Osteoblast (primary cell): ENCODE measurements at regions not wholly inside any gene's neighbourhood (a gene's known extent, or its start where the extent isn't known, plus 50 kb on each side); places are given as distances from the start of the nearest gene placed in this dataset.

Source experiments
- DNase-seq: peaks from one replicate; pipeline ENCODE4 v3.0.0; 2011; ENCODE audit warnings: low spot score, mixed read lengths; ENCODE audit not compliant: insufficient read length; ENCODE audit errors: missing footprints
- H2AFZ ChIP-seq: 2 replicates; pipeline ENCODE4 v1.6.0; 2011; ENCODE audit warnings: mild to moderate bottlenecking, low read length
- H3K27ac ChIP-seq: 2 replicates; pipeline ENCODE4 v1.5.1; 2011; ENCODE audit warnings: mild to moderate bottlenecking, low read depth, low read length, moderate library complexity
- H3K27me3 ChIP-seq: 2 replicates; pipeline ENCODE4 v1.6.0; 2012; ENCODE audit warnings: mild to moderate bottlenecking, control low read depth, inconsistent platforms, low read length, moderate library complexity; ENCODE audit not compliant: insufficient read depth
- H3K36me3 ChIP-seq: 2 replicates; pipeline ENCODE4 v1.5.1; 2011; ENCODE audit warnings: mild to moderate bottlenecking, low read length, control low read depth, moderate library complexity; ENCODE audit not compliant: insufficient read depth
- H3K4me1 ChIP-seq: 2 replicates; pipeline ENCODE4 v1.5.1; 2011; ENCODE audit warnings: mild to moderate bottlenecking, low read length, control low read depth, moderate library complexity; ENCODE audit not compliant: insufficient read depth
- H3K4me2 ChIP-seq: 2 replicates; pipeline ENCODE4 v1.6.0; 2011; ENCODE audit warnings: mild to moderate bottlenecking, low read length; ENCODE audit not compliant: insufficient read depth
- H3K4me3 ChIP-seq: fragments of 200-600 bp; sonication (generic); 3 replicates; pipeline ENCODE4 v1.5.1; 2012; ENCODE audit warnings: mild to moderate bottlenecking, low read length, inconsistent platforms; ENCODE audit not compliant: insufficient read depth
- H3K79me2 ChIP-seq: 2 replicates; pipeline ENCODE4 v1.6.0; 2012; ENCODE audit warnings: mild to moderate bottlenecking, low read length, control low read depth, inconsistent platforms; ENCODE audit not compliant: insufficient read depth
- H3K9me3 ChIP-seq: 2 replicates; pipeline ENCODE4 v1.5.1; 2011; ENCODE audit warnings: low read depth, low read length, control low read depth
- H4K20me1 ChIP-seq: 2 replicates; pipeline ENCODE4 v1.6.0; 2012; ENCODE audit warnings: mild to moderate bottlenecking, low read length, control low read depth; ENCODE audit not compliant: insufficient read depth
- CTCF ChIP-seq: IDR thresholded peaks from 2 replicates; pipeline ENCODE4 v1.5.1; 2011; ENCODE audit warnings: mild to moderate bottlenecking, low read depth, low read length, moderate library complexity; ENCODE audit errors: extremely low read depth

GRCh38 chr14:48936849-48937248 lies 649.3 kb downstream of the RPS29 start:
- Histone ChIP-seq H3K4me2 (no peak overlapping the region), H4K20me1 (no peaks in the 10 kb centered on the region), H3K4me3 (no peak overlapping the region), H3K4me1 (no peaks in the 10 kb centered on the region), H3K27me3 (no peaks in the 10 kb centered on the region), H3K9me3 (no peaks in the 10 kb centered on the region), H3K79me2 (no peaks in the 10 kb centered on the region), H3K36me3 (no peaks in the 10 kb centered on the region), H2AFZ (no peak overlapping the region), H3K27ac (no peak overlapping the region)
- no peak for DNase-seq
- no peak for TF ChIP-seq CTCF

DNA sequence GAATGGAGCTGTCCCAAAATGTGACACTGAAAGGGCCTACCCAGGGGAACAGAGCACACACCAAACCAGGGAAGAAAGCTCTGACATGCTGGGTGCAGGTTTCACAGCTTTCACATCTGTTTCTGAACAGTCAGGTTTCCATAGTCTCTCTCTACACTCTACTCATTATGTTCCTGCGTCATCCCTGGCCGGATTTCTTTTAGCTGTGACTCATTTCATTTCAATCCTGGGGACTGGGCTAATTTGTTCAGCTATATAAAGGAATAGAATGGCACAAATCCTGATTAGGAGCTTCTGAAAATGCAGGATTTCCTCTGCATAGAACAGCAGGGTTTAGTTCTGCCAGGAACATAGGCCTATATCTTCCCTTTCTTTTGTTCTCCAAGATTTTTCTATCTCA lies 649.8 kb downstream of the RPS29 start:
- H3K27me3 ChIP-seq = no peaks in the 10 kb centered on the region
- no peak overlapping the region for H3K4me2 ChIP-seq
- no peaks in the 10 kb centered on the region for H3K36me3 ChIP-seq
- no peak for TF ChIP-seq CTCF
- DNase-seq = no peak
- no peaks in the 10 kb centered on the region for H3K79me2 ChIP-seq
- H3K9me3 ChIP-seq = no peaks in the 10 kb centered on the region
- no peaks in the 10 kb centered on the region for H4K20me1 ChIP-seq
- H3K4me1 ChIP-seq = no peaks in the 10 kb centered on the region
- H3K27ac ChIP-seq = no peak overlapping the region
- H2AFZ ChIP-seq = no peak overlapping the region
- no peak overlapping the region for H3K4me3 ChIP-seq

DNA sequence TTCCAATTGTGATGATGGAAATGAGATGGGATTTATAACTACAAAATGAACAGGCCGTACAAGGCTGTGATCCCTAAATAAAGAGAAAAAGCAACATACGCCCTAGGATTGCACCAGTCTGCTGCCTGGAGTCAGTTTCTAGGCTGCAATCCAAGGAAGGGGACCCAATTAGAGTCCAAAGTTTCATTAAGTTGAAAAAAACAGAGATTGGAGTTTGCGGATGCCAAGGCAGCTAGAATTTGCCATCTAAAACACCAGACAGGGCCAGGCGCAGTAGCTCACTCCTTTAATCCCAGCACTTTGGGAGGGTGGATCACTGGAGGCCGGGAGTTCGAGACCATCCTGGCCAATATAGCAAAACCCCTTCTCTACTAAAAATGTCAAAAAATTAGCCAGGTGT lies 661.0 kb downstream of the RPS29 start:
- no peak for TF ChIP-seq CTCF
- H3K36me3 ChIP-seq = no peaks in the 10 kb centered on the region
- H4K20me1 ChIP-seq = no peaks in the 10 kb centered on the region
- H3K79me2 ChIP-seq = no peaks in the 10 kb centered on the region
- H3K4me1 ChIP-seq = no peaks in the 10 kb centered on the region
- no peaks in the 10 kb centered on the region for H3K9me3 ChIP-seq
- no peak overlapping the region for H2AFZ ChIP-seq
- no peak overlapping the region for H3K4me2 ChIP-seq
- H3K4me3 ChIP-seq = no peak overlapping the region
- no peak for DNase-seq
- no peaks in the 10 kb centered on the region for H3K27me3 ChIP-seq
- H3K27ac ChIP-seq = no peak overlapping the region

DNA sequence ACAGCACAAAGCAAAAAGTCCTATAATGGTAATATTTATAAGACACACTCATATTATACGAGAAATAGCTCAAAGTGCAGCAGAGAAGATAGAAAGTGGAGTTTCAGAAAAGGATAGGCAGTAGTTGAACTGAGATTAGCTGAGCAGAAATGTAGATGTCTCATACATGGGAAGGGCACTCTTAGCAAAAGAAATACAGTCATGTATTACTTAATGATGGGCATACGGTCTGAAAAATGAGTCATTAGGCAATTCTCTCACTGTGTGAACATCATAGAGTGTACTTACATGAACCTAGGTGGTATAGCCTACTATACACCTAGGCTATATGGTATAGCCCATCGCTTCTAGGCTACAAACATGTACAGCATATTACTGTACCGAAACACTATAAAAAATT lies 671.3 kb downstream of the RPS29 start:
- H3K27ac ChIP-seq = no peak overlapping the region
- no peaks in the 10 kb centered on the region for H3K9me3 ChIP-seq
- no peak overlapping the region for H3K4me2 ChIP-seq
- no peak for DNase-seq
- no peaks in the 10 kb centered on the region for H3K36me3 ChIP-seq
- H3K4me3 ChIP-seq = no peak overlapping the region
- H3K27me3 ChIP-seq = no peaks in the 10 kb centered on the region
- H2AFZ ChIP-seq = no peak overlapping the region
- H3K79me2 ChIP-seq = no peaks in the 10 kb centered on the region
- TF ChIP-seq CTCF = no peak
- no peaks in the 10 kb centered on the region for H3K4me1 ChIP-seq
- H4K20me1 ChIP-seq = no peaks in the 10 kb centered on the region
